Neutrophil (primary cell): ENCODE measurements at regions not wholly inside any gene's neighbourhood (a gene's known extent, or its start where the extent isn't known, plus 50 kb on each side); places are given as distances from the start of the nearest gene placed in this dataset.

ENCODE experiments used
- H3K27ac ChIP-seq: fragments of 200-600 bp; sonication (generic); 2 replicates; pipeline ENCODE4 v1.5.1; 2016; ENCODE audit warnings: mild to moderate bottlenecking, moderate library complexity
- H3K27me3 ChIP-seq: fragments of 200-600 bp; sonication (generic); 2 replicates; pipeline ENCODE4 v1.6.0; 2016; ENCODE audit warnings: mild to moderate bottlenecking
- H3K36me3 ChIP-seq: fragments of 200-600 bp; sonication (generic); 2 replicates; pipeline ENCODE4 v1.5.1; 2017
- H3K4me1 ChIP-seq, 2 experiments: fragments of 200-600 bp in 1 of 2; sonication (generic) in 1 of 2; 1 replicate in 1 of 2; 2 replicates in 1 of 2; pipeline versions ENCODE4 v1.5.1 to v1.6.1; 2013 to 2016; ENCODE audit warnings: low read depth in 1 of 2, low read length in 1 of 2, mild to moderate bottlenecking in 1 of 2, moderate library complexity in 1 of 2; ENCODE audit not compliant: control insufficient read depth in 1 of 2, insufficient read depth in 1 of 2
- H3K4me3 ChIP-seq, 2 experiments: fragments of 200-600 bp in 1 of 2; sonication (generic) in 1 of 2; 1 replicate in 1 of 2; 2 replicates in 1 of 2; pipeline ENCODE4 v1.5.1; 2013 to 2016; ENCODE audit warnings: low read depth in 1 of 2, low read length in 1 of 2, mild to moderate bottlenecking in 1 of 2, moderate library complexity in 1 of 2
- H3K9me3 ChIP-seq: fragments of 200-600 bp; sonication (generic); 2 replicates; pipeline ENCODE4 v1.5.1; 2016
- TF ChIP-seq, protein P1 (sequence below): fragments of 200-600 bp; sonication (generic); IDR thresholded peaks from 2 replicates; pipeline ENCODE4 v1.5.1; 2016; ENCODE audit warnings: antibody characterized with exemption

DNA sequence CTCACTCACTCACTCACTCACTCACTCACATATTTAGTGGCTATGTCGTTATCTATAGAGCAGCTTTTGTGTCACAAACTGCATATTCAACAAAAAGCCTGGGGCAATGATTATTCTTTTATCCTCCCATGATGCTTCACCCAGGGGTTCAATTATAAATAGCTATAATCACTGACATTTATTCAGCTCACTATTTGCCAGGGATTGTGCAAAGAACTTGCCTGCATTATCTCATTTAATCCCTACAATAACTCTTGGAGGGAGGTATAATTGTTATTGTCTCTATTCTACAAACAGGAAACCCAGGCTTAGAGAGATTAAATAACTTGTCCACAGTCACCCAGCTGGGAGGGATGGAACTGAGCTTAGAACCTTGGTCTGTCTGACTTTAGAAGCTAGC, 298.0 kb upstream of the MSX2 start:
- Histone ChIP-seq H3K4me3 (no peak overlapping the region), H3K36me3 (no peaks in the 10 kb centered on the region), H3K4me1 (no peaks in the 10 kb centered on the region), H3K27me3 (peaks cover 43% of the 10 kb centered on the region), H3K9me3 (no peaks in the 10 kb centered on the region), H3K27ac (no peak overlapping the region)
- TF ChIP-seq, protein P1, sequence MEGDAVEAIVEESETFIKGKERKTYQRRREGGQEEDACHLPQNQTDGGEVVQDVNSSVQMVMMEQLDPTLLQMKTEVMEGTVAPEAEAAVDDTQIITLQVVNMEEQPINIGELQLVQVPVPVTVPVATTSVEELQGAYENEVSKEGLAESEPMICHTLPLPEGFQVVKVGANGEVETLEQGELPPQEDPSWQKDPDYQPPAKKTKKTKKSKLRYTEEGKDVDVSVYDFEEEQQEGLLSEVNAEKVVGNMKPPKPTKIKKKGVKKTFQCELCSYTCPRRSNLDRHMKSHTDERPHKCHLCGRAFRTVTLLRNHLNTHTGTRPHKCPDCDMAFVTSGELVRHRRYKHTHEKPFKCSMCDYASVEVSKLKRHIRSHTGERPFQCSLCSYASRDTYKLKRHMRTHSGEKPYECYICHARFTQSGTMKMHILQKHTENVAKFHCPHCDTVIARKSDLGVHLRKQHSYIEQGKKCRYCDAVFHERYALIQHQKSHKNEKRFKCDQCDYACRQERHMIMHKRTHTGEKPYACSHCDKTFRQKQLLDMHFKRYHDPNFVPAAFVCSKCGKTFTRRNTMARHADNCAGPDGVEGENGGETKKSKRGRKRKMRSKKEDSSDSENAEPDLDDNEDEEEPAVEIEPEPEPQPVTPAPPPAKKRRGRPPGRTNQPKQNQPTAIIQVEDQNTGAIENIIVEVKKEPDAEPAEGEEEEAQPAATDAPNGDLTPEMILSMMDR: no peak

DNA sequence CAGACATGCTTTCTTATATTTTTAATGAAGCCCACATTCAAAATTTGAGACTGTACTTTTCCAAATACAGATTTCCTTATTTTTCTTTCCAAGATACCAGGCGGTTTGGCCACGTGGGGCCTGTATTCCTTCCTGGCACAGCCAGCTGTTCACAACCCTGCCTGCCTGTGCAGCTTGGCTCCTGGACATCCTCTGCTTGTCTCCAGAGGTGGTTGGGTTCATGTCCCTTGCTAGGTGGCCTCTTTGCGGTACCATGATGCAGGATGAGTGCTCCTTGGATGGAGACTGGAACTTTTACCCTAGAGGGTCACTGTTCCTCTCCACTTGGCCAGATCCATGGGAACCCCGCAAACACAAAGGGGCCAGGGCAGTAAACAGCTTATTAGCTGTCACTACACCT, 297.5 kb upstream of the MSX2 start:
- no peaks in the 10 kb centered on the region for H3K4me1 ChIP-seq
- H3K36me3 ChIP-seq: no peaks in the 10 kb centered on the region
- H3K9me3 ChIP-seq: no peaks in the 10 kb centered on the region
- peaks cover 46% of the 10 kb centered on the region for H3K27me3 ChIP-seq
- TF ChIP-seq, protein P1: no peak
- H3K4me3 ChIP-seq: no peak overlapping the region
- H3K27ac ChIP-seq: no peak overlapping the region

DNA sequence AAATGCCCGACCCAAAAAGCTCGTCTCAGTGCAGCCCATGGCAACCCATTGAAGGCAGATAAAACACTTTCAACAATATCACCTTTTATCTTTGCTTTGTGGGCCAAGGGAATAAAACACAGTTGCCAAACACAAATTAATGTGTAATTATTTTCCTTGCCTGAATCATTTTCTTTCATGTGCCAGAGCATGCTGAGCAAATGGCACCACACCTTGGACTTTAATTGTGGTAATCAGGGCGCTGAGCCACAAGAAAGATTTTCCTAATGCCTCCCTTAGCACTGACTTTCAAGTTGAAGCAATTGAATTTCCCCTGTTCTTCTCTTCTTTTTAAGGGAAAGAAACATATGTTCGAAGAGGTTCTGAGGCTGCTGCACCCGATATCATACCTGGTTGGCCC, 297.1 kb upstream of the MSX2 start:
- Histone ChIP-seq H3K4me3 (no peak overlapping the region), H3K4me1 (no peaks in the 10 kb centered on the region), H3K9me3 (no peaks in the 10 kb centered on the region), H3K36me3 (no peaks in the 10 kb centered on the region), H3K27me3 (peaks cover 48% of the 10 kb centered on the region), H3K27ac (no peak overlapping the region)
- TF ChIP-seq, protein P1: no peak

- H3K27me3 ChIP-seq: peaks cover 43% of the 10 kb centered on the region
- no peaks in the 10 kb centered on the region for H3K9me3 ChIP-seq
- H3K4me3 ChIP-seq: no peak overlapping the region
- H3K4me1 ChIP-seq: no peaks in the 10 kb centered on the region
- H3K27ac ChIP-seq: no peak overlapping the region
- no peaks in the 10 kb centered on the region for H3K36me3 ChIP-seq
- TF ChIP-seq, protein P1: no peak
Observed at GRCh38 chr5:174428895-174429294, 295.5 kb upstream of the MSX2 start.

DNA sequence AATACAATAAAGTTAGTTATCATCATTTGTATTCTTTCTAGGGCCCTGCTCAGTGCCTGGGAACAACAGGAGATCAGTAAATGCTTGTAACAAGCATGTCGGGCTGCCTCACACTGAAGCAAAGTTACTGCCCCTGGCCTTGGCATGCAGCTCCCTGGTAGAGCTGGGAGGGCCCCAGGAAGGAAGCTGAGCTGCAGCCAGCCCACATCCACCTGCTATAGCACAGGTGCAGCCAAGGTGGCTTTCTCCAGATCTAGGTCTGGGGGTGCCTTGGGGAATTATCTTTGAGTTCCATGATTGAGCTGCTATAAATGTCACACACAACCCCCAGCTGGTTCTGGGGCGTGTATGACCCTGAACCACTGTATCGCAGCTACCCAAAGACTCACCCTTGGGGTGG, 293.4 kb upstream of the MSX2 start:
- H3K4me1 ChIP-seq: no peaks in the 10 kb centered on the region
- H3K9me3 ChIP-seq: no peaks in the 10 kb centered on the region
- H3K27ac ChIP-seq: no peak overlapping the region
- H3K27me3 ChIP-seq: peaks cover 57% of the 10 kb centered on the region
- TF ChIP-seq, protein P1: no peak
- no peak overlapping the region for H3K4me3 ChIP-seq
- H3K36me3 ChIP-seq: no peaks in the 10 kb centered on the region

- Histone ChIP-seq H3K27me3 (peaks cover 54% of the 10 kb centered on the region), H3K27ac (no peak overlapping the region), H3K36me3 (no peaks in the 10 kb centered on the region), H3K9me3 (no peaks in the 10 kb centered on the region), H3K4me1 (no peaks in the 10 kb centered on the region), H3K4me3 (no peak overlapping the region)
- TF ChIP-seq, protein P1: no peak
Observed at GRCh38 chr5:174431504-174431903, 292.9 kb upstream of the MSX2 start.
